ENCODE measurements at regions not wholly inside any gene's neighbourhood (a gene's known extent, or its start where the extent isn't known, plus 50 kb on each side); places are given as distances from the start of the nearest gene placed in this dataset.
"Not testable (repeated sequence)": the region's sequence is repeated elsewhere in the genome, so short reads cannot be mapped to it uniquely, and the experiment has no call there.

DNA sequence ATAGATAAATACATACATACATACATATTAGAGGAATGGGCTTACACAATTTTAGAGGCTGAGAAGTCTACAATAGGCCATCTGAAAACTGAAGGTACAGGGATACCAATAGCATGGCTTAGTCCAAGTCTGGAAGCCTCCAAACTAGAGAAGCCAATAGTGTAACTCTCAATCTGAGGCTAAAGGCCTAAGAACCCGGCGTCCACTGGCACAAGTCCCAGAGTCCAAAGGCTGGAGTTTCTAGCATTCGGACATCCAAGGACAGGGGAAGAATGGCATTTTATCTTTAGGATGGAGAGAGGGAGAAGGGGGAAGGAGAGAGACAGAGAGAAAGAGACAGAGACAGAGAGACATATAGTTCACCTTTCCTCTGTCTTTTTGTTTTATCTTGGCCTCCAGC, 63.7 kb upstream of the SYT4 start:
- DNase-seq (ENCODE audit: low read depth in 2 of 2): no peak

- no peak for DNase-seq (ENCODE audit: low read depth in 2 of 2)
Observed at GRCh38 chr18:43350176-43350575, 72.9 kb upstream of the SYT4 start.

DNA sequence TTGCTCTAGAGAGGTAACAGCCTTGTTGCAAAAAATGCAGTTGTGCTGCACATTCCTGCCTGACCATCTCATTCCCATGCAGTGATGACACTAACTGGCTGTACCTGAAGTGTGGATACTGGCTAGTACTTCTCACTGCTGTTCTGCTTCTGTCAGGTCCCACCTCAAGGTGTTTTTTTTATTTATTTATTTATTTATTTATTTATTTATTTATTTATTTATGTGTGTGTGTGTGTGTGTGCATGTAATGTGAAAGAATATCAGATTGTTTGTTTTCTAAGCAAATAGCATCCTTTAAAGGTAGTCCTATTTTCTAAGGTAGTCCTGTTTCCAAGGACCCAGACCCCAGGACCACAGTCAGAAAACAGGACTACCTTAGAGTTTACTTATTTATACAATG, 87.2 kb upstream of the SYT4 start:
- no peak for DNase-seq (ENCODE audit: low read depth in 2 of 2)

GRCh38 chr18:43367895-43368294, 90.6 kb upstream of the SYT4 start:
- no peak for DNase-seq (ENCODE audit: low read depth in 2 of 2)

- DNase-seq (ENCODE audit: low read depth in 2 of 2): not testable (repeated sequence)
Observed at GRCh38 chr18:43369311-43369710, 92.0 kb upstream of the SYT4 start.

DNA sequence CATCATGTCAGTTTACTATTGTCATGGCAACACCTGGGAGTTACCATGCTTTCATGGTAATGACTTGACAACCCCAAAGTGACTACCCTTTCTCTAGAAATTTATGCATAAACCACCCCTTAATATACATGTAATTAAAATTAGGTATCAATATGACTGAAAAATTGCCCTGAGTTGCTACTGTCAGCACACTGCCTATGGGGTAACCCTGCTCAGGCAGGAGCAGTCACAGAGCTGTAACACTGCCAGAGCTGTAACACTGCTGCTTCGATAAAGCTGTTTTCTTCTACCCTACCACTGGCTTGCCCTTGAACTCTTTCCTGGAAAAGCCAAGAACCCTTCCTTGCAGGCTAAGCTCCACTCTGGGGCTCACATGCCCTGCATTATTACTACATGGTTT, 95.5 kb upstream of the SYT4 start:
- no peak for DNase-seq (ENCODE audit: low read depth in 2 of 2)

GRCh38 chr18:43380104-43380672, 102.9 kb upstream of the SYT4 start:
- no peak for DNase-seq (ENCODE audit: low read depth in 2 of 2)

- DNase-seq (ENCODE audit: low read depth in 2 of 2): no peak
Observed at GRCh38 chr18:43382641-43383403, 105.5 kb upstream of the SYT4 start.

GRCh38 chr18:43389163-43389562, 111.9 kb upstream of the SYT4 start:
- DNase-seq (ENCODE audit: low read depth in 2 of 2): no peak

- DNase-seq (ENCODE audit: low read depth in 2 of 2): no peak
Observed at GRCh38 chr18:43392168-43392567, 114.9 kb upstream of the SYT4 start.

DNA sequence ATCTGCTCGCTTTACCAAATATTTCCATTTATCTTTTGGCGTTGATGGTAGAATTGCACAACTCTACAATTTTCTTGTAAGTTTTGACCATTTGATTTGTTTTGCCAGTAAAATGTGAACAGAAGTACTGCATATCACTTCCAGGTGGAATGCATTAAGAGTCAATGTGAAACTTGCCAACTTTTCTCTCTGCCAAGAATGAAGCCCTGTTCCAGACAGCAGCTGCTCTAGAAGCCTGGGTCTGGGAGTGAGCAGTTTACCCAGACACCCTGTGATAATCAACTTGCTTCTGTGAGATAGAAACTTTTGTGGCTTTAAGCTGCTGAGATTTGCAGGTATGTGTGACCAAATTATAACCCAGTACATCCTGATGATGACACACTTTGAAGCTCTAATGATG, 115.9 kb upstream of the SYT4 start:
- no peak for DNase-seq (ENCODE audit: low read depth in 2 of 2)

DNA sequence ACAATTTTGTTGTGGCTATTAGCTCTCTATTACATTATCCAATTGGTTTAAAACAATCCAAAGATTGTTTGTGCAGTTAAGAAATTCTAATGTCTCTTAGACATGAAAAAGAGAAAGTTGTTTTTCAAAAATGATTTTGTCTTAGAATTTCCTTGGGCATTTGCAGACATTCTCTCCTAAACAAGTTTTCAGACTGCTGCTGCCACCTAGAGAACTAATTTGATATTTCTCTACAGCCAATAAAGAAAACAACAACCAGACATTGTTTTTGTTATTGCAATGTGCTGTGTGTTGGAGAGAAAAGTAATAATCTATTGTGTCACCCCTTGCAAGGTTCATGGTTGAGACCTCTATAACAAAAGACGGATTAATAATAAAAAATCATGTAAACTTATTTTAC, 119.0 kb upstream of the SYT4 start:
- DNase-seq (ENCODE audit: low read depth in 2 of 2): no peak

GRCh38 chr18:43398601-43399000, 121.3 kb upstream of the SYT4 start:
- DNase-seq (ENCODE audit: low read depth in 2 of 2): no peak

DNA sequence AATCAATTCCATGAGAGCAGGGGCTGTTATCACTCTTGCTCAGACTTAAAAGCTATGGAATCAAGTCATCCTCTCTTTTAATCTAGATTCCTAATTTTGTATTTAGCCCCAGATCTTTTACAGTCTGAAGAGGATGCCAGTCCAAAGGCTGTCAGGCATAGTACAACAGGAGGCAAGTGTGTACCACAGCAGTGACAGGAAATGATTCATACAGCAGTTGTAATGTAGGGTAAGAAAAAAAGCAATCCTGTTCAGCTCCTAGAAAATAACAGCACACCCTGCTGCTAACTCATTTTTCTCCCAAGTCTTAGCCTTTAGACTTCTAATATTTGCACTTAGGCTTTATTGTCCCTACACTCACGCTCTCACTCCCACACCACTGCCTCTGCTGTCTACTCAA, 127.8 kb upstream of the SYT4 start:
- no peak for DNase-seq (ENCODE audit: low read depth in 2 of 2)

DNA sequence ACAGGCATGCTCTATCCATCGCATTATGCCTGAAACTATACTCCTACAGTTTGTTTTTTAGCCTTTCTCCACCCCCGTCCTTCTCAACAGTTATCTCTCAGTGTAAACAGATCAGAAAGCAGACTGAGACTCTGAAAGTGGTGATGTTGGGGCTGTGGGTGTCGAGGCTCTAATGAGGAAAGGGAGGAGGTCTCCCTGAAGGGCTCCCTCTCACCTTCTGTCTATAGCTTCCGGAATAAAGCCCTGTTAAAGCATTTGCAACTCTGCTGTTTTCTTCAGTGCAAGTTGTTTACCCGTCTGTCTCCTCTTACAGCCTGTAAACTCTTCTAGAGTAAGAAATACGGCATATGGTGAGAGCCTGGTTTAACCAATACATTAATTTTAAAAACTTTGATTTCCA, 136.7 kb upstream of the SYT4 start:
- no peak for DNase-seq (ENCODE audit: low read depth in 2 of 2)

DNA sequence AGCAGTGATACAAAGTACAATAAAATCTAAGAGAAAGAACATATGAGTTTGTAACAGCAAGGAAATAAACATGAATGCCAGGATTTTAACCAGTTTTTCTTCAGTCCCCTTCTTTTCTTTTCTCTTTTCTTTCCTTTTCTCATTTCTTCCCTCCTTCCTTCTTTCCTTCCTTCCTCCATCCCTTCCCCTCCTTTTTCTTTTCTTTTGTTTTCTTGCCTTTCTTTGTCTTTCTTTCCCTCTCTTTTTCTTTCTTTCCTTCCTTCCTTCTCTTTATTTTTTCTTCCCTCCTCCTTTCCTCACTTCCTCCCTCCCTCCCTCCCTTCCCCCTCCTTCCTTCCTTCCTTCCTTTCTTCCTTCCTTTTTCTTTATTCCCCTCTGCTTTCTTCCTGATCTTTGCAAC, 142.8 kb upstream of the SYT4 start:
- DNase-seq (ENCODE audit: low read depth in 2 of 2): no peak

DNA sequence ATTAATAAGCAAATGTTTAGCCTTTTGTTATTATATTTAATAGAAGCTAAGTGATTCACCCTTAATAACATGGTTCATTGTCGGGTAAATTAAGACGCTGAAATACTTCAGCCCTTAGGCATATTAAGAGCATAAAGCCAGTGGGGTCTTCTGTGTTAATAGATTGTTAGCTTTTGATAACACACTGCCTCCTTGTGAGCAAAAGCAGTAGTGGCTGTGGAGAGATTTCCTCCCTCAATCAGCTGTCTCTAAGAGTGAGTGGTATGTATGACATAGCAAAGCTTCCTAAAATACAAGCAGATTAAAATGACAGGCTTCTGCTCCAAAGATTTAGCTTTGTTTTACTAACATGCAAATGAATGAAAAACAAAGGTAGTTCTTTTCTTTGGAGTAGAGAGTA, 143.7 kb upstream of the SYT4 start:
- no peak for DNase-seq (ENCODE audit: low read depth in 2 of 2)

DNA sequence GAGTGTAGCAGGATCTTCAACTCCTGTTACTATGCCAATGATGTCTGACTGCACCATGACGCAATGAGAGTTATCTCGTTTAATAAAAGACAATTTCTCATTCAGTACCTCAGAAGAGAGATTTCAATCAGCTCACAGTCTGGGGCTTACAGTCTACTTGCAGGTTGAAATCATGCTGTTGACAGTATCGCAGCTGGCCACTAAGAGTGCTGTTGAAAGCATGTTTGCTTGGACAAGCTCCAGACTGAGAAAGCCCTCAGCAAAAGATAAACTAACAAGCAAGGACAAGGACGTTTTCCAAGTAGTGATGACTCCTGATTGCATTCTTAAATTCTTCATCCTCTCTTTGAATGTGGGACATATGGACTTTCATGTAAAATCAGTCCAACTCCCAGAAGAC, 145.2 kb upstream of the SYT4 start:
- DNase-seq (ENCODE audit: low read depth in 2 of 2): no peak

GRCh38 chr18:43435851-43436250, 158.6 kb upstream of the SYT4 start:
- DNase-seq (ENCODE audit: low read depth in 2 of 2): no peak

DNA sequence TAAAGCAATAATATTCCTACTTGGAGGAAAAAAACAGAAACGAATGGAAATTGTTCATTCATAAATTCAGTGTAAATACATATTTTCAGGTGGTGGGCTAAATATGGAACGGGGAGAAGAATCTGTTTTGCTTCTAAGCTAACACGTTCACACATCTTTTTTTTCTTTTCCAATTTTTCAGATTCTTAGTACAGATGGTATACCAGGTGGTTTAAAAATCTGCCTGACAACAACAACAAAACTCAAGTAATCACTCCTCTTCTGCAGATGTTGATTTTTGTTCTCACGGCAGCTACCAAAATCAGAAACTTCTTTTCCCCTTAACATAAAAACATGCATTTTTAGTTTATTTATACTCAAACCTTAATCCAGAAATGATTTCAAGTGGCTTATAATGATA, 164.8 kb upstream of the SYT4 start:
- no peak for DNase-seq (ENCODE audit: low read depth in 2 of 2)

DNA sequence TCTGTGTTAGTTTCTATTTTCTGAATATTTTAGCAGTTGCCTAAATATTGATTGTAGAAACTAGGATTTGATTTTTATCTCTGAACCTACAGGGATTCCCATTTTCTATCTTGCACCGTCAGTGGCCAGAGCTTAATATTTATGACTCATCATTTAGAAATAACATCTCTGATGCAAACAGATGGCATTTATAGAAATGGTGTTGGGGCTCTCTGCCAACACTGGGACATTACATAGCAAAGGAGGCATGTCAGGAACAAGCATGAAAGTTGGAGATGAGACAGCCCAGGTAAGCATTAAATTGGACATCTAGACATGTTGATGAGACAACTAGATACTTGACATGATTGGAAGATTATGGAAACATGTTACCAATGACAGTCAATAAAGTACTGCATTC, 165.3 kb upstream of the SYT4 start:
- no peak for DNase-seq (ENCODE audit: low read depth in 2 of 2)

- no peak for DNase-seq (ENCODE audit: low read depth in 2 of 2)
Observed at GRCh38 chr18:43465483-43465882, 188.2 kb upstream of the SYT4 start.

GRCh38 chr18:43471873-43472272, 194.6 kb upstream of the SYT4 start:
- DNase-seq (ENCODE audit: low read depth in 2 of 2): no peak

GRCh38 chr18:43481069-43481468, 203.8 kb upstream of the SYT4 start:
- no peak for DNase-seq (ENCODE audit: low read depth in 2 of 2)
